DMS79 (cell line): ENCODE measurements at regions not wholly inside any gene's neighbourhood (a gene's known extent, or its start where the extent isn't known, plus 50 kb on each side); places are given as distances from the start of the nearest gene placed in this dataset.

Experiments used
- DNase-seq: peaks from one replicate; lab custom pipeline; 2025; lab: John Stamatoyannopoulos, UW

GRCh38 chr9:90099262-90099963 is 494.6 kb downstream of the GADD45G start:
- DNase-seq: no peak

DNA sequence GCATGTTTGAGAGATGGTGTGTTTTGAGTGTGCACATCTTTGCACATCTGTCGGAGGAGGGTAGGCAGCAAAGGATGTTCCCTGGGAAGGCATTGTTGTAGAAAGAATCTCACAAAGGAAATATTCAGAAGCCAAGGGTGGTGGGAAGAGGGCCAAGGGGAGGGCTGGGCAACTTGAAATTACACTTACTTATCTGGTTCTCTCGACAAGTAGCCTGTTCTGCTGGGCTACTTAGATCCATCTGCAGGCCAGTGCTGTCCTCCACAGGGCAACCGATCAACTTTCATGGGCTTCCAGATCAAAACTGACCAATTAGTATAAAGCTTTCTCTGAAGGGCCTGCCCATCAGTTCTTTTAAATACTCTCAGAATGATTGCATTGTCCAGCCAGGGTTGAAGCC is 495.2 kb downstream of the GADD45G start:
- no peak for DNase-seq

GRCh38 chr9:90102292-90102901 is 497.6 kb downstream of the GADD45G start:
- DNase-seq: peak; percentile 48

GRCh38 chr9:90103771-90104170 is 499.0 kb downstream of the GADD45G start:
- no peak for DNase-seq

- no peak for DNase-seq
Observed at GRCh38 chr9:90105773-90106172, 501.0 kb downstream of the GADD45G start.

GRCh38 chr9:90107040-90107725 is 502.4 kb downstream of the GADD45G start:
- DNase-seq: peak; percentile 75

DNA sequence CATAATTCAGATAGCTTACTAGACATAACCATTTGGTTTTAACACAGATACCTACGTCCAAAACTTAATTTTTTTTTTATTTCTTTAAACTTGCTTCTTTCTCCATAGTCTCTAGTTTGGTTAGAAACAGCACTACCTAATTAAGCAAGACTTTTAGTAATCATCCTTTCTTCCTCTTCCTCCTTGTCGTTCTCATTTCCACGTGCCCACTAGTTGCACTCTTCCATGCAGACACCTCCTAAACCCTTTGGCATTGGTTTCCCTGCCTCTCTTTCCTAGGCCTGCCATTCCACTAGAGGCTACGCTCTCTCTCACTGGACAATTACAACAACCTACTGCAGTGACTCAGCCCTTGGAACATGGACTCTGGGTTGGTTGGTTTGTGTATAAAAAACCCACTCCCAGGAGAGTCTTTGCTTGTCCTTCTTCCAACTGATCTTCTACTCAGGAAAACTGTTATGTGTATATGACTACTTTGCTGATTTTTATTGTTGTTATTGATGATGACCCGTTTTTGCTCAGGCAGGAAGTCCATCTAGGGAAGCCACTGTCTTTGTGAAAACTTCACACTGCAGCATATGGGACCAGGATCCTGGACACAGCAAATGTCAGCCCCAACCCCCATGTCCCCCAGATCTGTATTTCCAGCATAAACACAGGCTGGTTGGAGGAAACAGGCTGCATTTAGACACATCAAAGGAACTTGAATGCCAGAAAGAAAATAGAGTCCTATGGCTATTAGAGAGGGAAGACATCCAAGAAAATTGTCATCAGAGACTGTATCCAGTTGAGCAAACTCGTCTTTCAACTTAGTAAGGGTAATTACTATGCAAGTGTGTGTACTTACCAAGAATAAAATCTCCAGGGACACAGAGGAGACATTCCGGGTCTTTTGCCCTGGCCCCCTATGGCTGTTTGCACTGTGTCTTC is 503.2 kb downstream of the GADD45G start:
- DNase-seq: peak; percentile 10

DNA sequence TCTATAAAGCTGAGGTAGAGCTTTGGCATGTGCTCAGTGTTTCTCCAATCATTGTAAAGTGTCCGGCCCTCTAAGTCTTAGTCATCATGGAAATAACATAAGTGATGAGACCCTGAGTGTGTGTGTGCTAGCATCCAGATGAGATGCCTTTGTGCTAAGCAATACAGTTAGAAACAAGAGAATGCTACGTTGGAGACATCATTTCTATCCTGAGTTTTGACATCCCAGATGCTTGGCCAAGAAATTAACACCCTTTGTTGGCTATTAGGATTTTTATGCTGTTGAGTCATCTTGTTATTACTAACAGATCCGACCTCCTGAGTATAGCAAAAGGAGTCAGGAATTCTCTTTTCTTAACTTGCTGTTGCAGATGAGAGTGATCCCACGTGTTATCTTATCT is 508.0 kb downstream of the GADD45G start:
- no peak for DNase-seq

DNA sequence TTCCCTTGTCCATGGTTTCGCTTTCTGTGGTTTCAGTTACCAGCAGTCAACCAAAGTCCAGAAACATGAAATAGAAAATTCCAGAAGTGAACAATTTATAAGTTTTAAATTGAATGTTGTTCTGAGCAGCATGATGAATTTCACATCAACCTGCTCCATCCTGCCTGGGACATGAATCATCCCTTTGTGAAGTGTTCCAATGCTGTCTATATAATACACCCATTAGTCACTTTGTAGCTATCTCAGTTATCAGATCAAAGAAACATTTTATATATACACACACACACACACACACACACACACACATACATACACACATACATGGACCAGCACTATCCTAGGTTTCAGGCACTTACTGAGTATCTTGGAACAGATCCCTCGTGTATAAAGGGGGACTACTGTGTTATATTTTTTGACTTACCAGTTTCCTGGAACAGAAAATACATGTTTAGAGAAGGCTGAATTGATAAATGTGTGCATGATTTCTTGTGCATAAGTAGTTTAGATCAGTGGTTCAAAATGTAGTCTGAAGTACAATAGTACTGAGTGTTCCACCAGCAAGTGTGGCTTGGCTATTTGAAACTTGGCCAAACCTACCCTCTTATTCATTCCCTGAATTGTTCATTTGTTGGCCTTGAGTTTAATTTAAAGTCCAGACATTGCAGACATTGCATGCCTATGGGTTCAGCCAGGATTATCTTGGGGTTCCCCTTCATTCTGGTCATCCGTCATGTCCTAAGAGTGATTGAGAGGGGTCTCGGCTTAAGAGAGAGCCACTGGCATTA is 510.0 kb downstream of the GADD45G start:
- DNase-seq: no peak

DNA sequence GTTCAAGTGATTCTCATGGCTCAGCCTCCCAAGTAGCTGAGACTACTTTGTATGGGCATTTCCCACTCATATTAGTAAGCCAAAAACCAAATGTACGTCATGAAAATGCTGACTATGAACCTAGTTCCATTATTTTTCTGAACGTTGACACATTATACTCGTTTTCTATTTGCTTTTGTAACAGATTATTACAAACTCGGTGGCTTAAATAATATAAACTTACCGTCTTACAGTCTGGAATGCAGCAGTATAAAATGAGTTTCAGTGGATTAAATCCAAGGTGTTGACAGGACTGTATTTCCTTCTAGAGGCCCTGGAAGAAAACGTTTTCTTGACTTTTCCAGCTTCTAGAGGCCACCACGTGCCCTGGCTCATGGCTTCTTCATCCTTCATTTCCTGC is 517.0 kb downstream of the GADD45G start:
- no peak for DNase-seq

GRCh38 chr9:90124961-90125360 is 517.7 kb downstream of the DIRAS2 start:
- DNase-seq: no peak

DNA sequence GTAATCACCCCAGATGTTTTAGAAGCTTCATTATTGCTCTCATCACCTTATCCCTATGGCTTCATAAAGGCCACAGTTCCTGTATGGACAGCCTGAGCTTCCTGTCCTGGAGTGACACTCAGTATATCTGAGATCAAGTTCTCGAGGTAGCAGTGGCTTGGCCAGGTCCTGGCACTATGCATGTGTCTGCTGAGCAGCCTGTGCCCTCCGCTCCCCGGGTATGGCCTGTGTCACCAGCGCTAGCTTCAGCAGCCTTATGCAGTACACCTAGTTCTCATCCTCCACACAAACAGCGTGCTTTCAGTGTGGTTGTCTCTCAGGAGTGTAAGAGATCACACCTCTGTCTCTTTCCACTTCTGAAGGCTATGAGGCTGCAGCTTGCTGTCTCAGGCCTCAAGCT is 514.7 kb downstream of the DIRAS2 start:
- no peak for DNase-seq

DNA sequence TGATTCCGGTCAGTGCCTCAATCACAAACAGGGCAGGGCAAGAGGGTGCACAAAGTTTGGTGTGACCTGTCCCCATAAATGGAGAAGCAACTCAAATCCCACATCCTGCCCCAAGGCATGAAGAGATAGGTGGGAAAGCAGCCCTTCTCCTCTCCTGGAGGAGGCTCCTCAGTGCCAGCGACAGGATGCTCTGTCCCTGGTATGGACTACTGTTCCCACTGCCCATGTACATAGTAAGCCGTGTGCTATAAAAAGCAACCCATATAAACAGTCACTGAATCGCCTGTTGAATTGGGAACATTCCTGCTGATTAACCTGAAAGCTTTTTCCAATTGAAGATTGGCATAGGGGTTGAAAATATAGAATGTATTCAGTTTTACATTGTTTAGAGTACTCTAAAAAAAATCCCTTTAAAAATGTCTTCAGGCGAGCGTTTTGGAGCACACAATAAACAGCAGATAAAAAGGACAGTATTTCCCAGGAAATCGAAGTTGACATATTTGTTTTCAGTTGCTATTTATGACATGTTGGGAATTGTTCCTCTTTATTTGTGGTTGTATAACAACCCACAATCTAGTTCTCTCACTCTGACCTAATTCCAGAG is 513.9 kb downstream of the DIRAS2 start:
- no peak for DNase-seq

- DNase-seq: no peak
Observed at GRCh38 chr9:90129446-90129845, 513.2 kb downstream of the DIRAS2 start.

- DNase-seq: no peak
Observed at GRCh38 chr9:90131568-90131967, 511.1 kb downstream of the DIRAS2 start.

DNA sequence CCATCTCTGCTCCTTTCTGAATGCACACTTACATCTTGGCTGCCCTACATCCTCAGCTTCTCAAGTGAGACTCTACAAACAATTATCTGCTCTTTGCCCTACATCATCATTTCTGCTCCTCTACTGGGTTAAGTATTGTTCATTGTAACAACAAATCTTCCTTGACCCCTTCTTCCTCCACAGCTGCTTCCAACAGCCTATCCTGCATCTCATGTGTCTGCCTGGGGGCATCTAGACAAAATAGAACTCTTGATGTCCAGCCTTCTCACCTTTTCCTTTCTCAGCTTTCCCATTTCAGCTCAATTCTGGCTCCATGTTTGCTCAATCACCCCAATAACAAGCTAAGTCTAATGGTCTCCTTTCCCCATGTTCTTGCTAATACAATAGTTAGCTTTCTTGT is 509.8 kb downstream of the DIRAS2 start:
- DNase-seq: no peak

DNA sequence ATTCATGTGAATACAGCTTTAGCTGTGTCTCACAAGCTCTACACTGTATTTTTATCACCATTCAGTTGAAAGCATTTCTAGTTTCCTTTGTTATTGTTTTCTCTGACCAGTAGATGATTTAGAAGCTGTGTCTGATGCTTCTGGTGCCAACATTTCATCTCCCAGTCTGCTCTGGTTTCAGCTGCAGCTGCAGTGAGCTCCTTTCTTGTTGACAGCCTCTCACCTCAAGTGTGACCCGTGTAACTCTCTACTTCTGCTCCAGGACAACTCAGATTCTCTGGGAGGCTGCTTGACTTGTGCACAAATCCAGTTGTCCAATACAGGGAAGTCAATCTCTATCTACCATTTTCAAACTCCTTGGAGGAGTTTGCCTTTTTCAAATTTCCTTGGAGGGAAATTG is 504.8 kb downstream of the DIRAS2 start:
- DNase-seq: no peak

GRCh38 chr9:90140131-90140818 is 502.3 kb downstream of the DIRAS2 start:
- no peak for DNase-seq

- DNase-seq: no peak
Observed at GRCh38 chr9:90141723-90142122, 500.9 kb downstream of the DIRAS2 start.

- DNase-seq: peak; percentile 12
Observed at GRCh38 chr9:90142580-90142979, 500.0 kb downstream of the DIRAS2 start.
